GM23248 (cell line): ENCODE measurements at regions not wholly inside any gene's neighbourhood (a gene's known extent, or its start where the extent isn't known, plus 50 kb on each side); places are given as distances from the start of the nearest gene placed in this dataset.

ENCODE experiments used
- EZH2 ChIP-seq: fragments of 200-600 bp; sonication (generic); IDR thresholded peaks from 2 replicates; pipeline ENCODE4 v1.6.1; 2018; ENCODE audit warnings: antibody characterized with exemption, mild to moderate bottlenecking; ENCODE audit not compliant: insufficient read depth, poor library complexity, severe bottlenecking
- EZH2phosphoT487 ChIP-seq: fragments of 200-600 bp; sonication (generic); IDR thresholded peaks from 2 replicates; pipeline ENCODE4 v1.6.1; 2018; ENCODE audit warnings: antibody characterized with exemption, moderate library complexity, mild to moderate bottlenecking, low read depth; ENCODE audit not compliant: insufficient read depth

DNA sequence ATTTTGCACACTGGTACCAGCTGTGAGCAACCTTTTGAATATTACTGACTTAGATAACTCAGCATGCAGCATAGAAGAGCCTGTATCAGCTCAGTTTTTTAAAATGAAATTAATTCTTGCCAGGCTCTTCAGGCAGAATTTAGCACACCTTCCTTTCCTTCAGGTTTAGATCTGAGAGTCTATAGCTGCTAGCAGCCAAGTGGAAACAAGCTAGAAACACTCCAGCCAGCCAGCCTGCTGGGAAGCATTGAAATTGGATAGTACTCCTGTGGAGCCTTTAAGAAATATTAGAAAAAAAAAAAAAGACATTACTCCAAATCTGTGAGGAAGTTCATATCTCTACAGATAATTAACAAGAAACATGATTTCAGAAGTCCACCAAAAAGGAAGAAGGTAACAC, 812.2 kb downstream of the DTWD2 start:
- no peak for TF ChIP-seq EZH2
- TF ChIP-seq EZH2phosphoT487: no peak
